ENCODE measurements at regions not wholly inside any gene's neighbourhood (a gene's known extent, or its start where the extent isn't known, plus 50 kb on each side); places are given as distances from the start of the nearest gene placed in this dataset.

- no peak for DNase-seq
These were observed 126.7 kb upstream of the ZMIZ1 start for GRCh38 chr10:78942091-78942501.

- no peak for DNase-seq
These were observed 123.9 kb upstream of the ZMIZ1 start for GRCh38 chr10:78944723-78945312.

DNA sequence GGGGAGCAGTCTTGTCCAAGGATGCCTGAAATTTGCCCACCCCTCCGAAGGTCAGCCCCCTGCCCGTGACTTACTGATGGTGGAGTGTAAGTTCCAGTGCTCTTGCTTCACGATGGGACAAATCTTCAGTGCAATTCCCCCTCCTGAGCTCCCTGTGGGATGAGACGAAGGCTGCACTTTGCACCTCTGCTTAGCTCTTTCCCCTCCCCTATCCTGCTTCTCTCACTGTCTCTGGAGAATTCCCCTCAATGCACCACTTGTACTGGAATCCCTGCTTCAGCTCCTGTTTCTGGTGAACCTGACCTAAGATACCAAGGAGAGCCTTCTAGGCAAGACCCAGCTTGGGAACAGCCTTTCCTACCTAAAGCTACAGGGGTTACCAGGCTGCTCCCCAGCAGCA is 122.9 kb upstream of the ZMIZ1 start:
- DNase-seq = no peak

DNA sequence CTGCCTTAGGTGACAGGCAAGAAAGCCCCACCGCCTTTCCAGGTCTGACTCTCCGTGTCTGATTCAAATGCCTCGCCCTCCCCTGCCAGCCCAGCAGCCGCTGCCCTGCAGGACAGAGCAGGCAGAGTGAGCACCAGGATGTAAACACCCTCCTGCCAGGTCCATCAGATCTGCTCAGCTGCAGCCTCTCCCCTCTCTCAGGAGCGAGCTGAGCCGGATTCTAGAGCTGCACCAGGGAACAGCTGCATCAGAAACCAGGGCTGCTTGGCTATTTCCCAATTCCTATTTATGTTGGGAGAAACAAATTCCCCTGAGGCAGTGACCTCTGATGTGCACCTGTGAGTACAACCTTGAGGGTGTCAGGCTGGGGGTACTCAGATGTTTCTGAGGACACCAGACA is 121.5 kb upstream of the ZMIZ1 start:
- DNase-seq = no peak

DNA sequence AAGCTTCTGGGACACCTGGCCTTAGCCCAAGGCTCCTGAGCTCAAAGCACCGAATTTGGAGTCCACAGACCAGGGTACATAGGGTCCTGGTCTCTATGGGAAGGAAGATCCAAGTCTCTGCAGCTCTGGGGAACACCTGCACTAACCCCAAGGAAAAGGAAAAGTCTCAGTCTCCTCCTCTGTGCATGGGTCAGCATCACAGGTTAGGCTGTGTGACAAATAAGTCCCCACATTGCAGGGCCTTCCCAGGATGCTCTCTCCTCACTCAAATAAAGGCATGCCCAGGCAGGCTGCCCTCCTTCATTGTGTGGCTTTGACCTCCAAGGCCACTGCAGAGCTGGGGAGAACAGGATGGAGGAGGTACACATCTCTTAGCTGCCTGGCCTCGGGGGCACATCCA is 121.0 kb upstream of the ZMIZ1 start:
- no peak for DNase-seq

DNA sequence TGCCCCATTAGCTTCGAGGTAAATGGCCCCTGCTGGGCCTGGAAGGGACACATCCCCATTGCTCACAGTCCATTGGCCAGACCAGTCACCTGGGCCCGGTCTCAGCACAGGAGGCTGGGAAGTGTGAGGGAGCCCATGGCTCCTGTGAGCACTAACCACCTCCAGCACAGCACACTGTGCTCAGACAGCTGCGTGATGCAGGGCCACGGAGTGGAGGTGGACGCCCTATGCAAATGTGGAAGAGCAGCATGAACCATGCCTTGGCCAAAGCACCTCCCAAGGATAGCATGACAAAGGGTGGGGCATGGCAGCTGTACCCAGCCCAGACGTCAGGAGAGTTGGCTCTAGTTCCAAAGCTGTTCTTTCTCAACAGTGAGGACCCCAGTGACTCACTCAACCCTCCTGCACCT is 120.1 kb upstream of the ZMIZ1 start:
- DNase-seq = no peak

DNA sequence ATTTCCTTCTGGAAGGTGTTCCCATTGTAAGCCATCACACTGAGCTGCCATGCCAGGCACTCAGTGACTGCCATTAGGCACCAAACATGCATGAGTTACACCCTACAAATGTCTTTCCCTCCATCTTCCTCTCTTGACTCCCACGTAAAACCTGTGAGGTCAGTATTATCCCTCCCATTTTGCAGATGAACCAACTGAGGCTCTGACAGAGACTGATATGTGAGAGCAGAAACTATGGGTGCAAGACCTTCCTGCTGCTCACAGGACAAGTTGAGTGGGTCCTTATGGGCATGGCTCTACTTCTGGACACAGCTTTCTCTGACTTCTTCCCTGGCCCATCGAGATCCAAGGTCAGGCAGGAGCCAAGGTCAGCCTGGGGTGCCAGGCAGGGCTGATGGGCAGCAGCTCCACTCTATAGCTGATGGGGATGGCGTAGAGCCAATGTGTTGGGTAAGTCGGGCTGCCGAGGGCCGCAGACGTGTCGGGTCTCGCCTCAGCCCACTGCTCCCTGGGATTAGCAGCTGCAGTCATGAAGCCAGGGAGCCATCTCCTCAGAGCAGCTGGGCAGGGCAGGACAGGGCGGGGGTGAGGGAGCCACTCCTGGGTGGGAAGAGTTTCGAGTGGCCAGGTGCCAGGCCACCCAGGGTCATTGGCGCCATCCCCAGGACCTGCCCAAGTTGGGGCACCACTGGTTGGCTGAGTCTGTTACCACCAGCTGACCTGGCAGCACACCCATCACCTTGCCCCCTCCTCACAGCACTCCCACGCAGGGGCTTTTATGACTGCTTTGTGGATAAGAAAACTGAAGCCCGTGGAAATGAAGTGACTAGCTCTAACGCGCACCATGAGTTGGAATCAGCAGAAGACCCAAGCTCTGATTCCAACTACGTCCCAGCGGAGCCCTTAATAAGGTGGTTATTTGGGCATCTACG is 117.8 kb upstream of the ZMIZ1 start:
- no peak for DNase-seq

DNA sequence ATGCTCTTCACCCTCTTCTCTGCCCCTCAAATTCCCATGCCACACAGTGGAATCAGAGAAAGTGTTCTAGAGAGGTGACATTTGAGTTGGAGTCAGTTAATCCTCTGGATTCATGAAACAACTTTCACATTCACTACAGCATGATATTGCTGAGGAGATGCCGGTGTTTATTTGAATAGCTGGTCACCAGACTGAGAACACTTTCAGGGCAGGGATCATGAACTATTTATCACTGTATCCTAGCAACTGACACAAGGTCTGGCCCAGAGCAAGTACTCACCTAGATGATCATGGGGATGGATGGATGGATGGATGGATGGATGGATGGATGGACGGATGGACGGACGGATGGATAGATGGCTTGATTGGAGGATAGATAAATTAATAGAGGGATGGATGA is 116.7 kb upstream of the ZMIZ1 start:
- DNase-seq = no peak

DNA sequence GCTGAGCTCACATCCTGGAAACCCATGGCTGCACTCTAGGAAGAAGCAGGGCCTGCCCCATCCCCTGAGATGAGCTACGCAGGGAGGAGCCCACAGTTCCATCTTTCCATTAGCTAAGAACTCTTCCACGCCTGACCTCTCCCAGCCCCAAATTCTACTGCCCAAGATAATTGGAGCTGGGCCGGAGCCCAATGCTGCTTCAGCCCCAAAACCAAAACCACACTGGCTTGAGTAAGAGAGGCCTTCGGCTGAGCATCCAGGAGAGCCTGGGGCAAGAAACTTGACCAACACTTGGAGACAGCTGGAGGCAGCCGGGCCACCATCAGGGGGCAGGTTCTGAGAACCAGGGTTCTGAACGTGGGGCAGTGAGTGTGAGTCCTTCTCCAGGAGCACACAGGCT is 116.1 kb upstream of the ZMIZ1 start:
- no peak for DNase-seq

DNA sequence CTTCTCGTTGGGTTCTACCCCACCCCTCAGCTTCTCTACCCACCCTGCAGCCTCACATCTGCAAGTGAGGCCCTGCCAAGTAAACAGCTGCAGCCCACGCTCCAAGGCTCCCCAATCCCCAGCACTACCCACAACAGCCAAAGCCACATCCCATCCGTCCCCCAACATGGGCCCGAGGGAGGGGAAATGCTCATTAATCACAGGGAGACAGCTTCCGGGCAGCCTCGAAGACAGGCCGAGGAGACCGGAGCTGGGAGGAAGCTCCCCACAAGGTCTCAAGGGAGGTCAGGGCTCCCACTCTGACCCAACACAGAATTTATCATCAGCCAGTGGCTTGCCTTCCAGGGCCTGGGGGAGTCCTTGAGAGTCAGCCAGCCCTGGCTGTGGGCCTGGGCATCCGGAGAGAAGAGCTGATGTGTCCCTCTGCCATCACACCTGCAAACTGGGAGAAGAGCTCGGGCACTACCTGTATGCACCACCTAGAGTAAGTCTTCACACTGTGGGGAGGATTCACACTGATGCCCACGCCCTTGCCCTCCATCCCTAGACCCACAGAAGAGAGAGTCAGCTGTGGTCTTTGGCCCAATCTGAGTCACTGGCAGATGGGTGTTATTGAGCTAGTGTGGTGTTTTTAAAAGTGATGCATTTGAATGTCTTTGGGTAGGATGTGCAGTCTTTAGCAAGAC is 115.5 kb upstream of the ZMIZ1 start:
- no peak for DNase-seq

GRCh38 chr10:78953799-78954297 is 114.9 kb upstream of the ZMIZ1 start:
- no peak for DNase-seq

- no peak for DNase-seq
These were observed 114.1 kb upstream of the ZMIZ1 start for GRCh38 chr10:78954689-78955088.

DNA sequence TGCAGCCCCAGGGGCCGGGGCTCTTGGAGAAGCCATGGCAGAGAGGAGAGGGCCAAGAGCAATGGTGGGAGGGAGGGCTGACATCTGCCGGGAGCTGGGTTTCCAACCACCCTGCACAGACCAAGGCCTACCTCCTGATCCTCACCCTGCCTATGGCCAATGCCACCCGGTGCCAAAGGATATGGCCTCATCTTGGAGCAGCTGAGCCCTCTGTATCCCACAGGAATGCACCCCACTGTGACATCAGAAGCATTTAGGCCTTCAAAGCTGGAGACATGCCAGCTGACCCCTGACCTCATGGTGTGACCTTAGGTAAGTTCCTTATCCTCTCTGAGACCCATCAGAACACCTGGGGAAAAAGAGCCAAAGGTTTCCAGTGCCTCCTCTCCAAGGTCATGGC is 113.6 kb upstream of the ZMIZ1 start:
- DNase-seq = no peak

- no peak for DNase-seq
These were observed 112.4 kb upstream of the ZMIZ1 start for GRCh38 chr10:78956391-78956790.

- DNase-seq = no peak
These were observed 111.2 kb upstream of the ZMIZ1 start for GRCh38 chr10:78957471-78958039.

DNA sequence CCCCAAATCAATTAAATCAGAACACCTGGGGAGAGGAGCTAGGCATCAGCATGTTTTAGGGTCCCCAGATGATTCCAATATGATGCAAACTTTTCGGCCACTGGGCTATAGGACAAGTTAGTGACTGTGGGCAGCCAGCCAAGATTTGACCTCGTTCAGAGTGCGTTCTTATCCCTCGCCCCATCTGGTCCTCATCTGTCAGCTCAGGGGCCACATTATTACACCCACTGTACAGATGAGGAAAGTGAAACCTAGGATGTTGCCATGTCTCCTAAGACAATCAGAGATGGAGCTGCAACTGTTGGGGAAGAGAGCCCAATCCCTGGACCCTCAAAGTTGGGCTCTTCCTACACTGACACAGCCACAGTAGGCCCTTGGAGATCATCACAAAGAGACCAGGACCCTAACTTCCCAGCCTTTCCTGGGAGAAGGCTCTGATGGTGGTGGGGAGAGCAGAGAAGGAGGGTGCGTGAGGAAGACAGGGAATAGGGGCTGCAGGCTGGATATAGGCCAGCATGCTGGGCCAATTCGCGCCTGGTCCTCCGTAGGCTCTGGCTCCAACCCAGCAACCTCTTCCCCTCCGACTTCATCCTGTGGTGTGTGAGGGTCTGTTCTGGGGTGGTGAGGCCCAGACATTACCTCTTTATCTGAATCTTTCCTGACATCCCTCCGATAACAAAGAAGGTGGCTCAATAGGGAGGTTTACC is 109.4 kb upstream of the ZMIZ1 start:
- DNase-seq = peak; percentile 35

- DNase-seq = no peak
These were observed 108.9 kb upstream of the ZMIZ1 start for GRCh38 chr10:78959924-78960285.

DNA sequence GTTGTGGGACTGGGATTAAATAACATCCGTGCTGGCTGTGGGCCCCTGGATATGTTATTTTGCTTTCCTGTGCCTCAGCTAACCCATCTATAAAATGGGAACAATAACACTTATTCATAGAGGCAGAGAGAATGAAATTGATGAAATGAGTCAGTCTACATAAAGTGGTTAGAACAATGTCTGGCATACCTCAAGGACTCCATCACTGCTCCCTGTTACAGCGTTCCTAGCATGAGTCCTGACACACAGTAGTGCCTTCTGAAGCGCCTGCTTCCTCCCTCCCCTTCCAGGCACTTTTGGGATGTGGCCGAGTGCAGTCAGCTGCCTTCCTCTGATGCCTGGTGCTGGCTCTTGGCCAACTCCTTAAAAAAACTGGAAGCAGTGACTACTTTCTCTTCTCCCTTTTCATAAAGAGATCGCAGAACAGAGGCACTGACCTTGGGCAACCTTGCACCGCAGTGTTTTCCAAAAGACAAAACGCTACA is 108.4 kb upstream of the ZMIZ1 start:
- DNase-seq = no peak

GRCh38 chr10:78961760-78962159 is 107.0 kb upstream of the ZMIZ1 start:
- no peak for DNase-seq

- DNase-seq = peak; percentile 50
These were observed 105.4 kb upstream of the ZMIZ1 start for GRCh38 chr10:78963074-78964034.

DNA sequence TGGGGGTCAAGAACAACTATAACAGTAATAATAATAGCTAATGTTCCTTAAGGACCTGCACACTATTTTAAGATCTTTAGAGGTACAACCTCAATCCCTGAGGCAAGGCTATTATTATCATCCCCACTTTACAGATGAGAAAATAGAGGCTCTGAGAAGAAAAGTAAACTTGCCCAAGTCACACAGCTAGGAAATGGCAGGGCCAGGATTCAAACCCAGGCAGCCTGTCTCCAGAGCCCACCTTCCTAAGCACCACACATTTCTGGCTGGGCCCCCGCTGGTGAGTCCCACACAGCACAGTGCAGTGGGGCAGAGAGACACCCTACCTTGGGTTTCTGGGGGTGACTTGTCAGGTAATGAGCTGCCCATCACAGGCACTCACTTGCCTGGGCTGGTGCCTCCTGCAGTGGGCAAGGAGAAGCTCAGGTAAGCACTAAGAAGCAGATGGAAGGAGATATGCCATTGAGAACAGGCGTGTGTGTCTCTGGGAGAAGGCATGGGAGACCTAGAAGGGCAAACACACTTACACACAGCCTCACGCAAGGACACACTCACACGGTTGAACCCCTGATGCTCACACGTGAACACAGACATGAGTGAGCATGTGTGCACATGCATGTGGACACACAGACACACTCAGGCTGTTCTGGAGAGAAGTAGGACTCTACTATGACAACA is 104.4 kb upstream of the ZMIZ1 start:
- DNase-seq = no peak
